GM12873 (cell line): ENCODE measurements at regions not wholly inside any gene's neighbourhood (a gene's known extent, or its start where the extent isn't known, plus 50 kb on each side); places are given as distances from the start of the nearest gene placed in this dataset.

Experiments
- TF ChIP-seq, protein P1 (sequence below): IDR thresholded peaks from 2 replicates; pipeline ENCODE4 v1.5.1; 2012; ENCODE audit warnings: low read depth, mild to moderate bottlenecking, moderate library complexity, low read length, control low read depth; ENCODE audit not compliant: insufficient read depth; ENCODE audit errors: missing control alignments

DNA sequence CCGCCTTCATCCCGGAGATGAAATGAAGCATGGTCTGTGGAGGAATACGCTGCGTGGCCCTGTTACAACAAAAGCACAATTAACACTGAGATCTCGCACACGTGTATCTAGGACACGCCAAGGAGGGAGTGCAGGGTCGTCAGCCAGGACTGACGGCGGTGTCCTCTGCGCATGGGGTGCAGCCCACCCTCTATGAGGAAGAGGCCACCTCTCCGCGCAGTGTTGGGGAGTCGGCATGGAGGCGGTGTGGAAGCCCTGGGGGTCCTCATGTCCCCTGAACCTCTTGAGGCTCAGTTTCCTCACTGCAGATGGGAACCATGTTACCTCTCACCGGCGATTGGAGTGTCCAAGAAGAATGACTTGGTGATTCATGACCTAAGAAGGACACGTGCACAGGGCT, 86.0 kb upstream of the ZNF236 start:
- TF ChIP-seq, protein P1, sequence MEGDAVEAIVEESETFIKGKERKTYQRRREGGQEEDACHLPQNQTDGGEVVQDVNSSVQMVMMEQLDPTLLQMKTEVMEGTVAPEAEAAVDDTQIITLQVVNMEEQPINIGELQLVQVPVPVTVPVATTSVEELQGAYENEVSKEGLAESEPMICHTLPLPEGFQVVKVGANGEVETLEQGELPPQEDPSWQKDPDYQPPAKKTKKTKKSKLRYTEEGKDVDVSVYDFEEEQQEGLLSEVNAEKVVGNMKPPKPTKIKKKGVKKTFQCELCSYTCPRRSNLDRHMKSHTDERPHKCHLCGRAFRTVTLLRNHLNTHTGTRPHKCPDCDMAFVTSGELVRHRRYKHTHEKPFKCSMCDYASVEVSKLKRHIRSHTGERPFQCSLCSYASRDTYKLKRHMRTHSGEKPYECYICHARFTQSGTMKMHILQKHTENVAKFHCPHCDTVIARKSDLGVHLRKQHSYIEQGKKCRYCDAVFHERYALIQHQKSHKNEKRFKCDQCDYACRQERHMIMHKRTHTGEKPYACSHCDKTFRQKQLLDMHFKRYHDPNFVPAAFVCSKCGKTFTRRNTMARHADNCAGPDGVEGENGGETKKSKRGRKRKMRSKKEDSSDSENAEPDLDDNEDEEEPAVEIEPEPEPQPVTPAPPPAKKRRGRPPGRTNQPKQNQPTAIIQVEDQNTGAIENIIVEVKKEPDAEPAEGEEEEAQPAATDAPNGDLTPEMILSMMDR: no peak

- TF ChIP-seq, protein P1: no peak
Measured at GRCh38 chr18:76730901-76731300, 91.5 kb upstream of the ZNF236 start.

GRCh38 chr18:76727589-76727988, 94.8 kb upstream of the ZNF236 start:
- TF ChIP-seq, protein P1: no peak

GRCh38 chr18:76725445-76725844, 96.9 kb upstream of the ZNF236 start:
- TF ChIP-seq, protein P1: no peak

GRCh38 chr18:76722224-76723061, 99.9 kb upstream of the ZNF236 start:
- TF ChIP-seq, protein P1: no peak

GRCh38 chr18:76721207-76721996, 101.0 kb upstream of the ZNF236 start:
- TF ChIP-seq, protein P1: no peak

DNA sequence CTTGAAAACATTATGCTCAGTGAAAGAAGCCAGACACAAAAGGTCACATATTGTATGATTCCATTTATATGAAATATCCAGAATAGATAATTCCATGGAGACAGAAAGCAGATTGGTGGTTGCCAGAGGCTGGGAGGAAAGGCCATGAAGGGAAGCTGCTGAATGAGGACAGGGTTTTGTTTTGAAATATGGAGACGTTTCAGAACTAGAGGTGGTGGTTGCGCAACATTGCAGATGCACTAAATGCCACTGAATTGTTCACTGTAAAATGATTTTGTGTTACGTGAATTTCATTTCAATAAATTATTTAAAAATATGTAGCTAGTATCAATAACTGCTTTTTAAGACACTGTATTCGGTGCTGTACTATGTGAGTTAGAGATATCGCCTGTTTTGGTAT, 101.7 kb upstream of the ZNF236 start:
- TF ChIP-seq, protein P1: no peak
